ENCODE measurements at regions not wholly inside any gene's neighbourhood (a gene's known extent, or its start where the extent isn't known, plus 50 kb on each side); places are given as distances from the start of the nearest gene placed in this dataset.
"Not testable (repeated sequence)": the region's sequence is repeated elsewhere in the genome, so short reads cannot be mapped to it uniquely, and the experiment has no call there.

DNA sequence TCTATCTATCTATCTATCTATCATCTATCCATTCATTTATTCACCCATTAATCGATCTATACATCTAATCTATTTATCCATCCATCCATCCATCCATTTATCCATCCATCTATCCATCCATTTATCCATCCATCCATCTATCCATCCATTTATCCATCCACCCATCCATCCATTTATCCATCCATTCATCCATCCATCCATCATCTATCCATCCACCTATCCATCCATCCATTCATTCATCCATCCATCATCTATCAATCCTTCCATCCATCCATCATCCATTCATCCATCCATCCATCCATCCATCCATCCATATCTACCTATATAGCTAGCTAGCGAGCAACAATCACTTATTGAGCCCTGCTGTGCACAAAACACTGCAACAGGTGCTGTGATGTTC is 953.1 kb upstream of the ZNF722 start:
- DNase-seq, result no peak

DNA sequence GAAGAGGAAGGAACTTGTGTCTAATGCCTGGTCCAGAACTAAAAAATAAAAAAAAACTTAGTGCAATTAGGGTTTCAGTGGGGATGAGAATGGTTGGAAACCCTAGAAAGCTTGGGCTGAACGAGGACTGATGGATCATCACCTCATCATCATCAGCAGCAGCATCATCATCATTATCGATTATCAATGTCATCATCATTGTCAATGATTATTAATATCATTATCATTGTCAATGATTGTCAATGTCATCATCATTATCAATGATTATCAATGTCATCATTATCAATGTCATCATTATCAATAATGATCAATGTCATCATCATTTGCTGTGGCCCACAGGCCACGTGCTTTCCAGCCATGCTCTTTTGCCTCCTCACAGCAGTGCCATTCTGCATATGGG is 952.0 kb upstream of the ZNF722 start:
- no peak for DNase-seq

DNA sequence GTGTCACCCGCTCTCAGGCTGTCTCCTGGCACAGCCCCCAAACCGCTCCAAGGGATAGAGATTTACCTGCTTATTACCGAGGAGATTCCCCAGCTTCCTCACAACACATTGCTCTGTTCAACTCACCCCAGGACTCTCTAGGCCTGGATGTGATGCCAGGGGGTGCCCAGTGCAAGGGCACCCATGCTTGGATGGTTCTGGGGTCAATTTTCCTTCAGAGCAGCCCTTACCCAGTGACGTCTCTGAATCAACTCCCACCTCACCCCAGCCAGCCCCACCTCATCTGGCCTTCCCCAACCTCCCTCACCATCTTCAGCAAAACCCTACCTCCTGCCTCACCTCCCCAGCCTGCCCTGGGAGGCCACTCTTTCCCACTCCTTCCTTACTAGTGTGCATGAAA is 951.6 kb upstream of the ZNF722 start:
- no peak for DNase-seq

DNA sequence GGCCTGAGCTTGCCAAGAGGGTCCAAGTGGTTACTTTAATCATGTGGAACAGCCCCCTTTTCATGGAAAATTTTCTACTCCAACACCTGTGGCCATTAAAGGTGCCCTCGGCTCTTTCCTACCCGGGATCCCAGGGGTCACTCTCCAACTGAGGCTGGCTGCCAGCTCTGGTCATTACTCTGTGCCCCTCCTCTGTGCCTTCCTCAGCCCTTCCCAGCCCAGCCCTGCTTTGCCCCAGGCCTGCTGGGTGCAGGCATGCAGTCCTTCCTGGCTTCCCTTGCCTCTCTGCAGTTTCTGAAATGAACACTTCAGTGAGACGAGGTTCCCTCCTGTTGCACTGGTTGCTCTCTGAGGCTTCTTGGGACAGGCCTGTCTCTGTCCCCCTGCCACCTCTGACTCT is 951.1 kb upstream of the ZNF722 start:
- no peak for DNase-seq

DNA sequence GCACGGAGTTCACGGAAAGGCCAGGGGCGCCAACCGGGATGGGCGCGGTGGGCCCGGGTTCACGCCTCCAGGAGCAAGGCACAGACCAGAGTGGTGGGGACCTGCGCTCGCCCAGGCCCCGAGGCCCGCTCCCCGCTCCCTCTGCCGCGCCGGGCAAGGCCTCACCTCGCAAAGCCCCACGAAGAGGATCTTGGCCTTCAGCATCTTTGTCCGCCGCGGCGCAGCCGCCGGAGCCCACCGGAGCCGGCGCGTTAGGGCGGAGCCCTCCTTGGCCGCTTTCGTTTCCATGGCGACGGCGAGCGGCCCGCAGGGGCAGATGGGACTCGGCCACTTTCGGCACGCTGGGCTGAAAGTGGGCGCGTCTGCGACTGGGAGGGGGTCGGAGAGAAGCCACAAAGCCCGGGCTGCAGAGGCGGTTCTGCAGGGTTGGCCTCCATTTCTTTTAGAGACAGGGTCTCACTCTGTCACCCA is 944.4 kb upstream of the ZNF722 start:
- DNase-seq, result no peak

DNA sequence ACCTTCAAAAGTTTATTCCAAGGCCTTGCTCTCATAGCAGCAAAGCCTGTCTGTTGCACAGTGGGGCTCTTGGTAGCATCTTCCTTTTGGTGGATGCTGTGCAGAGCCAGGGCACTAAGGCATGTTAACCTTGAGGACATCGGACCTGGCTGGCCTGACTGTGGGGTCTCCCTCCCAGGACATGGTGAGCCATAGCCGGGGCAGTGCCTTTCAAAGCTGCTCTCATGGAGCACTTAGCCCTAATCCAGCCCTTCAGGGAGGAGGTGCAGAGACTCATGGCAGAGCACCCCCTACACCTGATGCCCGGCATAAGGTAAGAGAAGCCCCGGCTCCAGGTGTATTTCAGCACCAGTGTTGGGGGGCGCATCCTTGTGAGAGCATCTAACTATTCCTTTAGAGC is 941.4 kb upstream of the ZNF722 start:
- DNase-seq, result no peak

DNA sequence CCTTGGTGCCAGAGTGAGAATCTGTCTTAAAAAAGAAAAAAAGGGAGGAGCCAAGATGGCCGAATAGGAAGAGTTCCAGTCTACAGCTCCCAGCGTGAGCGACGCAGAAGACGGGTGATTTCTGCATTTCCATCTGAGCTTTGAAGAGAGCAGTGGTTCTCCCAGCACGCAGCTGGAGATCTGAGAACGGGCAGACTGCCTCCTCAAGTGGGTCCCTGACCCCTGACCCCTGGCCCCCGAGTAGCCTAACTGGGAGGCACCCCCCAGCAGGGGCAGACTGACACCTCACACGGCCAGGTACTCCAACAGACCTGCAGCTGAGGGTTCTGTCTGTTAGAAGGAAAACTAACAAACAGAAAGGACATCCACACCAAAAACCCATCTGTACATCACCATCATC is 937.9 kb upstream of the ZNF722 start:
- not testable (repeated sequence) for DNase-seq

DNA sequence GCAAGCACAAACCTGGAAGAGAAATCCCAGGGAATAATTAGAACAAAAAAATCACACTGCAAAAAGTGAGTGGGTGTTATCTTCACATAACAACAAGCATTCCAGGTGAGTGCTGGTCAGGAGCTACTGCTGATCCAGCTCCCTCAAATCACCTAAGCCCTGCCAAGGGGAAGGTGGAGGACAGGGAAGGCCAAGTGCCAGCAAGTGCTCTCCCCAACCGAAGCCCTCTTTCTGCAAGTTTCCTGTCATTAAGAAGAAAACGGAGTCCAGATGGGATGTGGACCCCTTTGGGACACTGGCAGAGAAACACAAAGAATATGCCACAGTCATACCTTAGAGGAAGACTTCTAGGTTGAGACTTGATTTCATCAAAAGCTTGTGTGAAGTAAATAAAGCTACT is 933.0 kb upstream of the ZNF722 start:
- DNase-seq, result no peak

DNA sequence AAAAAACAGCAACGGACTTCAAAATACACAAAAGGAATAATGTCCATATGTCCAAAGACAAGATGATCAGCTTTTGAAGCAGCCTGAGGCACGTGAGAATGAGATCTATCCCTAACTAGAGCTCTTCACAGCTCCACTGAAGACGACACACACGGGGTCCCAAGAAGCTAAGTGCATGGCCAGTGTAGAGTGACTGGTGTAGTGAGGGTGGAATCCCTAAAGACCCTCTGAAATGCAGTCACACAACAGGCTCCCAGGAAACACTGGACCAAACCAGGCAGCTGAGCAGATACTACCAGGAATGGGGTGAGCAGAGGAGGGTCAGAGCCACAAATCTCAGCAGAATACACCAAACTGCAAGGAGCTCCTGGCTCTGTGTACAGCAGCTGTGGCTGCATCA is 932.4 kb upstream of the ZNF722 start:
- DNase-seq, result not testable (repeated sequence)

DNA sequence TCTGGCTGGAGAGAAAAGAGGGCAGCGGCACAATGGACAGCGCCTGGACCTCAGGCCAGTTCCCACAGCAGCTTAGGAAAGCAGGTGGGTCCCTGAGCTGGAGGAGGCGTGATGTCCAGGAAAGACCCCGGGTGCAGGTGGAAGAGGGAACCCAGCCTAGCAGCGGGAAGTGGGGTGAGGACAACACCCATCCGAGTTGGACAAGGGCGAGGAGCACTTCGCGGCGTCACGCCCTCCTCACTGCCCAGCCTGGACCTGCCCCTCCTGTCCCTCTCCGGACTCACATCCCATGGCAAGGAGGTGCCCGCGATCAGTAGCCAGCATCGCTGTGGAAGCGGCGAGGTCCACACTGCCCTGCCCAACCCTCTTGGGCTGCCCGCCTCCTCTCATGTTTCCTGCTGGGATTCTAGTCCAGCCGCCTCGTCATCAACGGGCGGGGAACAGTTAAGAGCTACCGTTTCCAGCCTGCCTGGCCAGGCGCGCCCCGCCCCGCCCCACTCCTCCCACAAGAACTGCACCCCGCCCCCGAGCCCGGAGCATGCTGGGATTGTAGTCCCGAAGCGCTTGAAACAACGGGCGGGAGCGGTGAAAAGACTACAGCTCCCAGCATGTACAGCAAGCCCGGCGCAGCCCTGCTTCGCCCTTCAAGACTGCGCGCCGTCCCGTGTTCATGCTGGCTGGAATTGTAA is 930.6 kb upstream of the ZNF722 start:
- peak in 1 of 14 donors; percentile 1 for DNase-seq

DNA sequence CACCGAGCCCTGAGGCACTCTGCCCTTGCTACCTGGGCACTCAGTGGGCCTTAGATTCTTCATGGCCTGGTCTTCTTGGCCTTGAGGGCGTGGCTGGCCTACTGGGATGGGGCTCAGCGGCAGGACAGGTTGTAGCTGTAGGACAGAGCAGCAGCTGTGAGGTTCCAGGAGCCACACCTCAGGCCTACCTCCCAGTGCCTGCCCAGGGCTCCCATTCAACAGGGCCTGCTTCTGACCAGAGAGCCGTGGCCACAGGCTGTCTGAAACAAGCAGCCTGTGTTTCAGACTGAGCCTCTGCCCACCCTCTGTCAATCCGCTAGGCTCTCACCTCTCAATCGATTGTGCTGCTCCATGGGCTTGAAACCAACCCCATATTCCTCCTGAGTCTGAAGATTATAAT is 928.0 kb upstream of the ZNF722 start:
- no peak for DNase-seq

DNA sequence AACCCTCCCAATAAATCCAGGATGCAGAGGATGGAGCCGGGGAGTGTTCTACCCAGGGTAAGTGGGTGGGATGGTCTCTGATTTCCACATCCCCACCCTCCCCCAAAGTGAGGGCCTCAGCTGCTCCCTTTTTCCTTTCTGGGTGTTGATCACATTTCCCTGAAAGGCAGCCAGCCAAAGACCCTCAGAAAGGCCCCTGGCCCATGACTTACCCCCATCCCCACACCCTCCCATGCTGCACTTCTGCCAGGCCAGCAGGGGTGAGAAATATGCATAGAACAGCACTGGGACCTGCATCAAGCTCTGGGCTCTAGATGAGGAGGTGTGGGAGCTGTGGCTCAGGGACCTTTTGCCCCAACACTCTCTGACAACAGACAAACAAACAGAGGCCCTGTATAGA is 927.3 kb upstream of the ZNF722 start:
- DNase-seq, result no peak

DNA sequence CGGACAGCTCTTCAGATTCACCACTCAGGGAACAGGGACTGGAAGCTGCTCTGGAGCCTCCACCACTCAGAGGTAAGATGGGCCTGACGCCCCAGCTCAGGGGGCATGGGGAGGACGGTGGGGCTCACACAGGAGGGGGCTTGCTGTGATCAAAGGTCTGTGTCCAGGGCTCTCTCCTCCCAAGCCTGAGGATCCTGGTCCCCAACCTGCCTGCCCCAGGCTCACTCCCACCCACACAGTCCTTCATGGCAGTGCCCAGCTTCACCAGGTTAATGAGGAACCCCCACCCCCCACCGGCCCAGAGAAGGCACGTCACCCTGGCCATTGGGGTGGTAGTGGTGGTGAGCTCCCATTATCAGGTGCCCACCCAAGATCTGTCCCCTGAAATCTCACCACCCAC is 926.7 kb upstream of the ZNF722 start:
- no peak for DNase-seq

DNA sequence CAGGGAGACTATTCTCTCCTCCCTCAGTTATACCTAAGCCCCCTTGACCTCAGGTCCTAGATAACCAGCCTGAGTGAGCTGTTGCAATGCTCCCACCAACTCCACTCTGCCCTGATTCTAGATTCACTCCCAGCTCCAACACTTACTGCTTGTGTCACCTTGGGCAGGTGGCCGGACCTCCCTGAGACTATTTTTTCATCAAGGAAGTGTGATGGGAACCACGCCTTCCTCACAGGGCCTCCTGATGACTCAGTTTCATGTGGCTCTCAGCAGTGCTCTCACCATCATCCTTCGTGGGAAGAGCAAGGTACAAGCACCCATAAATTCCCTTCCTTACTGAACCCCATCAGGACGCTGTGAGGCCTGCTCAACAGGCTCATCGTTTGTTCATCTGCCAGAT is 925.8 kb upstream of the ZNF722 start:
- no peak for DNase-seq

DNA sequence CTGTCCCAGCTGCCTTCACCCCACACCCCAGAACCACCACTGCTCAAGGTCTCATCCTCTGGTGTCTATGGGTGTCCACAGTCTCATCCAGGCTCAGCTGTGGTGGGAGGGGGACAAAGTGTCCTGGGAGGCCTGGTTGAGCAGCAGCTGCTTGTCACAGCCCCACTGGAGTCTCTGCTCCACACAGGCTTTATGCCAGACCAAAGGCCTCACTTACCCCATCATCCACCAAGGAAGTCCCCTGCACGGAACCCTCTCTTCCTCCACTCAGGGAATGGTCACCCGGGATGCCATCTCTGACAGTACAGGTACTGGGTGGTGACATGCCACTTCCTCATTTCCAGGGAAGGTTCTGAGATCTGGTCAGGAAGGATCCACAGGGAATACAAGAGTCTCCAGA is 925.4 kb upstream of the ZNF722 start:
- no peak for DNase-seq

DNA sequence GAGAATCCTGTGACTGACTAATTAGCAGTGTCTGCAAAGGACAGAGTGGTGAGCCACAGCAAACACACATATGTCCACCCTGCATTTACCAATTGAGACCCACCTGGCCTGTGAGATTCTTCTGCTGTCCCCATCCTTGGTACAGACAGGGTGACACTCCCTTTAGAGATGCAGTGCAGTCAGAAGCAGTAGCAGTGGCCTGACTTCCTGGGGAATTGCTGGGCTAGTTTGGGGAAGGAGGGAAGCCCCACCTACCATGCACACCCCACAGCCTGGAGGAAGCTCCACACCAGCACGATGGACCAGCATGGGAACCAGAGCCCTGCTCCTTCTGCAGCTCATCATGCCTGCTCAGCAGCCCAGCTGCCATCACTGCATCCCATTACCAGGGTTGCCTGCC is 924.9 kb upstream of the ZNF722 start:
- no peak for DNase-seq

DNA sequence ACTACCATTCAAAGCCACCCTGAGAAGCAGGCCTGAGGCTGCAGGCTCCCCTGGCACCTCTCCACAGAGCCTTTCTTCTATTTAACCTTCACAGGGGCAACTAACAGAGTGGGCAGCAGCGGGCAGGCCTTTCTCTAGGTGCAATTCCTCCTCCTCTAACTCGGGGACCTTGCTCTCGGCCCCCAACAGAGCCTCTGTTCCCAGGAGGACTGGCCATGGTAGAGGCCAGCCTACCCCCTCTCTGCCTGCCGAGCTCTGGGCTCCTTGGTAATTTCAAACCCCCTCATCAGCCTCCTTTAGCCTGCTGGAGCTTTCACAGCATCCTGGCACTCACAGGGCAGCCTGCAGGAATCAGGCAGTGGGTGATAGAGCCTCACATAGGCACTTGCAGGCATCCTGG is 920.8 kb upstream of the ZNF722 start:
- DNase-seq, result no peak

DNA sequence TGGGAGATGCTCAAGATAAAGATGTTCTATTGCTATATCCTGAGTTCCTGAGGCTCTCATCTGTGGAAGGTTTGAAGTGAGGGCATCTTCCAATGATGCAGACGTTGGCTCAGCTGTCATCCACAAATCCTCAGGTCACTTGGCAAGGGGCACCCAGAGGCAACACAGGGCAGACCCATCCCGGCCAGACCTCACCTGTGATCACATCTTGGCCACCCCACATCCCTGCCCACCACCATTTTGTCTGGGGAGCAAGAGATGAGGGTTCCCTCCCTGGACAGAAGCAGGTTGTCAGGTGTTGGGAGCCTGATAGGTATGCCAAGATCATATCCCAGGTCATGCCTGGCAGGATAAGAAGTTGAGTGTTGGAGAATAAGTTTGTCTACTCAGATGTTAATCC is 918.2 kb upstream of the ZNF722 start:
- DNase-seq, result no peak

DNA sequence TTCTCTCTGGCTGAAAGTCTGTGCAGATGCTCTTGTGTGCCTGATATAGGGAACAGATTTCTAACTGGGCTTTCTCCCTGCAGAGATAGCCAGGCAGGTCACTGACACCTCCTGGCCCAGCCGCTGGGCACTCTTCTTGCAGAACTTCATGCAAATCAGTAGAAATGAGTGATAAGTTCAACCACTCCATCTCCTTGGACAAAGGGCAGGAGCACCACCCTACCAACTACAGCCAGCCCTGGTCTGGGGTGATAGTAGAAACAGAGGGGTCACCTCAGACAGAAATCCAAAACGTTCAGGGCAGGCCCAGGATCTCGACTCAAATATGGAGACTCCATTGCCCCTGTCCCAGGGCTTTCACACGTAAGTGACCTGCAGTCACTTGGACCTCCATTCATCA is 917.8 kb upstream of the ZNF722 start:
- DNase-seq, result no peak

DNA sequence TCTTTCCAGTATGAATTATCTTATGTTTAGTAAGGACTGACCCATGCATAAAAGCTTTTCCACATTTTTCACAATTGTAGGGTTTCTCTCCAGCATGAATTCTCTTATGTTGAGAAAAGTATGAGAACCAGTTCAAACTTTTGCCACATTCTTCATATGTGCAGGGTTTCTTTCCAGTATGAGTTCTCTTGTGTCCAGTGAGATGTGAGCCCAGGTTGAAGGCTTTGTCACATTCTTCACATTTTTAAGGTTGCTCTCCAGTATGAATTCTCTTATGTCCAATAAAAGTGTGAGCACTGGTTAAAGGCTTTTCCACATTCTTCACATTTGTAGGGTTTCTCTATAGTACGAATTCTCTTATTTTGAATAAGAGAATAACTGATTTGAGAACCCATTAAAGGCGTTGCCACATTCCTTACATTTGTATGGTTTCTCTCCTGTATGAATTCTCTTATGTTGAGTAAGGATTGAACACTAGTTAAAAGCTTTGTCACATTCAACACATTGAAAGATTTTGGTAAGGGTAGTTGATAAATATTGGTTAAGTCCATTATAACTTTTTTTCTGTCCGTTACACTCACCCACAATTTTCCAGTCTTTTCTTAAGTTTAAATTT is 911.0 kb upstream of the ZNF722 start:
- DNase-seq, result no peak

DNA sequence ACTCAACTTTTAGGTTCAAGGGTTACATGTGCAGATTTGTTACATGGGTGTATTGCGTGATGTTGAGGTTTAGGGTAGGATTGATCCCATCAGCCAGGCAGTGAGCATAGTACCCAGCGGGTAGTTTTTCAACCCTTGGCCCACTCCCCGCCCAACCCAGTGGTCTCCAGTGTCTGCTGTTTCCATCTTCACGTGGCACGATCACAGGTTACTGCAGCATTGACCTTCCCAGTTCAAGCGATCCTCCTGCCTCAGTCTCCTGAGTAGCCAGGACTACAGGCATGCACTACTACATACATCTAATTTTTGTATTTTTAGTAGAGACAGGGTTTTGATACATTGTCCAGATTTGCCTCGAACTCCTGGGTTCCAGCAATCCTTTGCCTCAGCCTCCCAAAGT is 905.7 kb upstream of the ZNF722 start:
- no peak for DNase-seq

DNA sequence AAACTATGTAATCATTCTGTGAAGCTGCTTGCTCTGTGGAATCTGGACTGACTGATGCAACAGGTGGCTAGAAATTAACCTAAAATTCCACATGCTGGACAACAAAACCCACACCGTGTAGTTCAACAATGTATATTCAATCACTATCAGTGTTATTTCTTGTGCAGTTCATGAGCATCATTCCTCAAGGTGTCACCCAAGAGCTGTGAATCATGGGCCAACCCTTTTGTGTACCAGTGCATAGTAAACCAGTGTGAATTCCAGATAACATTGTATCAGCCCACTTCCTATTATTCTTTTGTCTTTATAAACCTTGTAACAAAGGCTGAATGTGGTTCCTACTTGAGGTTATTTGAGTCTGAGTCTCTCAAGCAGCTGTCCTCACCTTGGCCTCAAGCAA is 905.2 kb upstream of the ZNF722 start:
- no peak for DNase-seq

DNA sequence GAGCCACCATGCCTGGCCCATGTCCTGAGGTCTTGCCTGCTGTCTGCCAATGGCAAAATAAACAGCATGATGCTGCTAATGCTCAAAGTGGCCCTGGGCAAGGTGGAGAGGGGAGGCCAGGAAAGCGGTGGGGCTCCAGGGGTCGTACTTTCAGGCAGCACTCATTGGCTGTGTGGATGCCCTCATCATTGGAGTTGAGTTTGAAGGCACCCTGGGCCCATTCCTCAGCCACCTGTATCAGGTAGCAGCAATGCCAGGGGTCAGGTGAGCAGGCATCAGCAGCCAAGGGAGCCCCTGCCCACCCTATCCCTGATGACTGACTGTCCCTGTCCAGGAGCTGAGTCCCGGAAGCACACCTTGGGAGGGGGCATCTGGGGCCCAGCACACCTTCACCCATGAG is 902.5 kb upstream of the ZNF722 start:
- no peak for DNase-seq

DNA sequence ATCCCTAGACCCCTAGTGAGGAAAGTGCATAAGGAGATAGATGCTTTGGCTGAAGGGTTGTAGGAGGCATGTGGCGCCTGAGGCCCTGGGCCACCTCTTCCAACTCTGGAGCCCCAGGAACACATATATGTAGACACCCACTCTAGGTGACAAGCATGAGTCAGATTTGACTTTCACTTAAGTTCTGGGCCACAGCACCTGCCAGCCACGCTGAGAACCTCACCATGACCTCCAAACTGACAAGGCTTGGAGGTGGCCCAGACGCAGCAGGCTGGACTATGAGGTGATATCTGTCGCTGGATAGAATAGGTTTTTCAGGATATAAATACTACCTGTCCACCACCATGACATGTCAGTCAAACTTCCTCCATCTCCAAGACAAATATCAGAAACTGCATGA is 894.0 kb upstream of the ZNF722 start:
- DNase-seq, result no peak

DNA sequence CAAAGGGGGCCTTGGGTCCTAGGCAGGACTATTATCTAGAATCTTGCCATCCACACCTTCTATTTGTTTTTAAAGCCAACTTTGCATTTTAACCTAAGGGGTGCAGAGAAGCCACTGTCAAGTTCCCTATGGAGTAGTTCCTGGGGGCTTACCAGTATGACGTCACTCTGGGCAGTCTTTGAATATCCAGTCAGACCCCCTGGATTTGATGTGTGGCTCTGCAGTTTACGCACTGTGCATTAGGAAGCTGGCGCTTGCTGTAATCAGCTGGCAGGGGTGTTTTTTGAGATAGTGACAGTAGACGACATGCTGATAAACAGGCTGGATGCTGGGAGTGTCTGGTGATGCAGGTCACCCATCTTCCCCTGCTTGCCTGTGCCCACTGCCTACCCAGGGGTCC is 892.7 kb upstream of the ZNF722 start:
- no peak for DNase-seq

Measured in C1 segment of cervical spinal cord (tissue), 14 donors.